ENCODE measurements at regions not wholly inside any gene's neighbourhood (a gene's known extent, or its start where the extent isn't known, plus 50 kb on each side); places are given as distances from the start of the nearest gene placed in this dataset.

GRCh38 chr20:43842126-43843020, 72.3 kb upstream of the TOX2 start:
- TF ChIP-seq POLR2A (IDR thresholded peaks at IDR 0.05): no peak
- TF ChIP-seq CTCF (IDR thresholded peaks at IDR 0.05): no peak
